HG03039 (cell line): ENCODE measurements at regions not wholly inside any gene's neighbourhood (a gene's known extent, or its start where the extent isn't known, plus 50 kb on each side); places are given as distances from the start of the nearest gene placed in this dataset.
"Not testable (repeated sequence)": the region's sequence is repeated elsewhere in the genome, so short reads cannot be mapped to it uniquely, and the experiment has no call there.

Experiments used
- ATAC-seq: cut with Tn5 transposase; IDR thresholded peaks from one replicate; pipeline ENCODE4 v1.9.1; 2021; ENCODE audit warnings: mild to moderate bottlenecking, moderate library complexity; ENCODE audit not compliant: unreplicated experiment

- no peak for ATAC-seq
Measured at GRCh38 chr16:73143576-73144422, 95.9 kb upstream of the ZFHX3 start.

GRCh38 chr16:73143002-73143401, 95.1 kb upstream of the ZFHX3 start:
- no peak for ATAC-seq

GRCh38 chr16:73142053-73142854, 94.3 kb upstream of the ZFHX3 start:
- ATAC-seq, result no peak

GRCh38 chr16:73140929-73141328, 93.0 kb upstream of the ZFHX3 start:
- ATAC-seq, result no peak

GRCh38 chr16:73131156-73131862, 83.4 kb upstream of the ZFHX3 start:
- ATAC-seq, result no peak

GRCh38 chr16:73129455-73129854, 81.5 kb upstream of the ZFHX3 start:
- ATAC-seq, result no peak

- no peak for ATAC-seq
Measured at GRCh38 chr16:73126525-73126853, 78.6 kb upstream of the ZFHX3 start.

GRCh38 chr16:73125850-73126524, 78.1 kb upstream of the ZFHX3 start:
- no peak for ATAC-seq

- no peak for ATAC-seq
Measured at GRCh38 chr16:73124665-73125375, 76.9 kb upstream of the ZFHX3 start.

- no peak for ATAC-seq
Measured at GRCh38 chr16:73124097-73124652, 76.2 kb upstream of the ZFHX3 start.

- ATAC-seq, result no peak
Measured at GRCh38 chr16:73122604-73123391, 74.9 kb upstream of the ZFHX3 start.

GRCh38 chr16:73116576-73116975, 68.6 kb upstream of the ZFHX3 start:
- no peak for ATAC-seq

GRCh38 chr16:73113336-73113735, 65.4 kb upstream of the ZFHX3 start:
- no peak for ATAC-seq

- ATAC-seq, result no peak
Measured at GRCh38 chr16:73108195-73108963, 60.5 kb upstream of the ZFHX3 start.

- no peak for ATAC-seq
Measured at GRCh38 chr16:73107371-73107770, 59.4 kb upstream of the ZFHX3 start.

GRCh38 chr16:73106329-73107034, 58.6 kb upstream of the ZFHX3 start:
- ATAC-seq, result no peak

- ATAC-seq, result no peak
Measured at GRCh38 chr16:73101568-73101967, 53.6 kb upstream of the ZFHX3 start.

GRCh38 chr16:73099601-73100000, 51.7 kb upstream of the ZFHX3 start:
- not testable (repeated sequence) for ATAC-seq
